HCT116 (cell line): ENCODE measurements at regions not wholly inside any gene's neighbourhood (a gene's known extent, or its start where the extent isn't known, plus 50 kb on each side); places are given as distances from the start of the nearest gene placed in this dataset.

Experiments used
- ATAC-seq: fragments of 200-7000 bp; cut with Tn5 transposase; 2 replicates; pipeline ENCODE4 v1.9.1; 2020; ENCODE audit warnings: mild to moderate bottlenecking, moderate library complexity
- BruUV-seq: library from RNA; stranded (reverse); fragments of 400-500 nt; replicated peaks from 2 replicates; lab custom pipeline; 2021; lab: Mats Ljungman, UMichigan
- CTCF ChIA-PET: fragments of 300-600 bp; sonication (Branson Sonifier 250); formaldehyde crosslinking; loops from one replicate; lab custom pipeline; 2021; ENCODE audit warnings: antibody characterized with exemption; lab: Charles Lee
- POLR2A ChIA-PET: fragments of 300-600, 350-600 bp; sonication (Branson Sonifier 250); formaldehyde crosslinking; loops from one replicate; lab custom pipeline; 2021; ENCODE audit warnings: antibody characterized with exemption; lab: Charles Lee
- RAD21 ChIA-PET, 2 experiments: fragments of 300-600 bp; sonication (Branson Sonifier 250); formaldehyde crosslinking; loops; one replicate each; lab custom pipeline; 2023; ENCODE audit warnings: low total read pairs in 2 of 2; ENCODE audit not compliant: uncharacterized antibody in 2 of 2, unreplicated experiment in 2 of 2, low non-redundant PET in 1 of 2; lab: Charles Lee
- DNase-seq: peaks from one replicate; pipeline ENCODE4 v3.0.0-alpha.2; 2010; ENCODE audit warnings: low read depth, low spot score
- H2AFZ ChIP-seq: fragments of 200-600 bp; shearing (Covaris generic), sonication (generic); 2 replicates; pipeline ENCODE4 v1.6.1; 2017; ENCODE audit warnings: low read depth, mixed run types, mixed read lengths, antibody characterized with exemption, low read length; ENCODE audit not compliant: poor library complexity, severe bottlenecking
- H3K27ac ChIP-seq: 2 replicates; pipeline ENCODE4 v1.5.1; 2012; ENCODE audit warnings: low read depth, low read length
- H3K27me3 ChIP-seq: fragments of 200-600 bp; sonication (generic); 2 replicates; pipeline ENCODE4 v1.6.1; 2016; ENCODE audit warnings: mixed run types, low read length, mixed read lengths; ENCODE audit not compliant: insufficient read depth
- H3K36me3 ChIP-seq, 2 experiments: fragments of 200-500 bp in 1 of 2; fragments of 200-600 bp in 1 of 2; sonication (Bioruptor generic) in 1 of 2; sonication (generic) in 1 of 2; 2 replicates each; pipeline versions ENCODE4 v1.5.1 to v1.6.1; 2014 to 2016; ENCODE audit warnings: low read length in 2 of 2, inconsistent platforms in 1 of 2, mixed read lengths in 1 of 2, mixed run types in 1 of 2; ENCODE audit not compliant: insufficient read depth in 2 of 2, control insufficient read depth in 1 of 2
- H3K4me1 ChIP-seq, 2 experiments: fragments of 200-600 bp in 1 of 2; sonication (generic) in 1 of 2; 2 replicates each; pipeline versions ENCODE4 v1.5.1 to v1.6.1; 2012 to 2017; ENCODE audit warnings: low read length in 2 of 2, inconsistent platforms in 1 of 2, mild to moderate bottlenecking in 1 of 2, mixed read lengths in 1 of 2, mixed run types in 1 of 2, moderate library complexity in 1 of 2; ENCODE audit not compliant: insufficient read depth in 2 of 2, control insufficient read depth in 1 of 2
- H3K4me2 ChIP-seq: fragments of 200-600 bp; sonication (generic); 2 replicates; pipeline ENCODE4 v1.6.1; 2017; ENCODE audit warnings: mixed run types, low read length, mixed read lengths
- H3K4me3 ChIP-seq, 2 experiments: fragments of 200-600 bp in 1 of 2; sonication (generic) in 1 of 2; replicated peaks in 1 of 2; 2 replicates each; pipeline ENCODE4 v1.5.1; 2011 to 2016; ENCODE audit warnings: low read length in 2 of 2, control low read depth in 1 of 2, low read depth in 1 of 2, mild to moderate bottlenecking in 1 of 2, mixed read lengths in 1 of 2, mixed run types in 1 of 2
- H3K79me2 ChIP-seq: fragments of 200-600 bp; sonication (generic); 2 replicates; pipeline ENCODE4 v1.6.1; 2017; ENCODE audit warnings: mild to moderate bottlenecking, mixed run types, low read length, moderate library complexity, mixed read lengths; ENCODE audit not compliant: insufficient read depth
- H3K9ac ChIP-seq: fragments of 200-600 bp; sonication (generic); 2 replicates; pipeline ENCODE4 v1.6.1; 2016; ENCODE audit warnings: low read length, mixed read lengths
- H3K9me2 ChIP-seq: fragments of 200-600 bp; sonication (generic), shearing (Covaris generic); 2 replicates; pipeline ENCODE4 v1.6.1; 2017; ENCODE audit warnings: mixed run types, mild to moderate bottlenecking, moderate library complexity; ENCODE audit not compliant: insufficient read depth
- H3K9me3 ChIP-seq, 2 experiments: fragments of 200-500 bp in 1 of 2; fragments of 200-600 bp in 1 of 2; sonication (Bioruptor generic) in 1 of 2; sonication (generic) in 1 of 2; 2 replicates each; pipeline ENCODE4 v1.6.1; 2014 to 2017; ENCODE audit warnings: low read length in 2 of 2, mixed read lengths in 2 of 2, inconsistent platforms in 1 of 2, low read depth in 1 of 2, mild to moderate bottlenecking in 1 of 2, mixed run types in 1 of 2, moderate library complexity in 1 of 2; ENCODE audit not compliant: control insufficient read depth in 1 of 2, insufficient read depth in 1 of 2
- H4K20me1 ChIP-seq: fragments of 200-600 bp; sonication (generic), shearing (Covaris generic); 2 replicates; pipeline ENCODE4 v1.6.1; 2017; ENCODE audit warnings: mixed run types, mild to moderate bottlenecking, moderate library complexity; ENCODE audit not compliant: insufficient read depth
- CBX3 ChIP-seq: IDR thresholded peaks from 2 replicates; pipeline ENCODE4 v1.6.1; 2012; ENCODE audit warnings: low read depth
- CTCF ChIP-seq, 3 experiments: fragments of 200-600 bp in 1 of 3; sonication (generic) in 1 of 3; IDR thresholded peaks in 2 of 3; conservative IDR thresholded peaks in 1 of 3; 2 replicates each; pipeline ENCODE4 v1.5.1; 2012 to 2017; ENCODE audit warnings: low read depth in 2 of 3, low read length in 2 of 3, antibody characterized with exemption in 1 of 3, borderline replicate concordance in 1 of 3, control low read depth in 1 of 3, mild to moderate bottlenecking in 1 of 3, mixed read lengths in 1 of 3, mixed run types in 1 of 3, moderate library complexity in 1 of 3; ENCODE audit not compliant: insufficient read depth in 1 of 3
- EGR1 ChIP-seq: IDR thresholded peaks from 2 replicates; pipeline ENCODE4 v1.6.1; 2012; ENCODE audit warnings: low read depth
- ELF1 ChIP-seq: IDR thresholded peaks from 2 replicates; pipeline ENCODE4 v1.6.1; 2012; ENCODE audit warnings: low read depth, borderline replicate concordance
- EZH2 ChIP-seq: fragments of 200-600 bp; sonication (generic); IDR thresholded peaks from 2 replicates; pipeline ENCODE4 v1.6.1; 2017; ENCODE audit warnings: antibody characterized with exemption, mixed run types
- EZH2phosphoT487 ChIP-seq: fragments of 200-600 bp; IDR thresholded peaks from 2 replicates; pipeline ENCODE4 v1.6.1; 2018; ENCODE audit warnings: antibody characterized with exemption, borderline replicate concordance
- FOSL1 ChIP-seq: IDR thresholded peaks from 2 replicates; pipeline ENCODE4 v1.6.1; 2012; ENCODE audit warnings: low read depth
- JUND ChIP-seq: IDR thresholded peaks from 2 replicates; pipeline ENCODE4 v1.6.1; 2012
- POLR2A ChIP-seq: IDR thresholded peaks from 2 replicates; pipeline ENCODE4 v1.7.0; 2011; ENCODE audit warnings: borderline replicate concordance; ENCODE audit not compliant: insufficient read depth, insufficient read length; ENCODE audit errors: extremely low read depth
- POLR2AphosphoS5 ChIP-seq: IDR thresholded peaks from 2 replicates; pipeline ENCODE4 v1.6.1; 2011; ENCODE audit warnings: mild to moderate bottlenecking, low read depth, low read length, moderate library complexity
- RAD21 ChIP-seq: IDR thresholded peaks from 2 replicates; pipeline ENCODE4 v1.6.1; 2012; ENCODE audit warnings: low read depth, mild to moderate bottlenecking
- SIN3A ChIP-seq: IDR thresholded peaks from 2 replicates; pipeline ENCODE4 v1.6.1; 2012; ENCODE audit warnings: low read depth
- SRF ChIP-seq: IDR thresholded peaks from 2 replicates; pipeline ENCODE4 v1.6.1; 2012; ENCODE audit warnings: low read depth
- TCF7L2 ChIP-seq: IDR thresholded peaks from 2 replicates; pipeline ENCODE4 v1.7.0; 2011; ENCODE audit warnings: borderline replicate concordance, inconsistent platforms; ENCODE audit not compliant: insufficient read depth, insufficient read length; ENCODE audit errors: extremely low read depth
- YY1 ChIP-seq: IDR thresholded peaks from 2 replicates; pipeline ENCODE4 v1.6.1; 2011; ENCODE audit warnings: low read length, low read depth, moderate library complexity, mild to moderate bottlenecking; ENCODE audit not compliant: insufficient replicate concordance; ENCODE audit errors: extremely low read depth
- ZFX ChIP-seq: fragments of 450-650 bp; IDR thresholded peaks from 2 replicates; pipeline ENCODE4 v1.6.1; 2017
- intact Hi-C: fragments of 100-400 bp; cut with micrococcal nuclease; formaldehyde crosslinking; loops from 2 replicates; pipeline ENCODE4 v1.10.0; 2022
- TF ChIP-seq, protein P1 (sequence below): IDR thresholded peaks from 2 replicates; pipeline ENCODE4 v1.6.1; 2012; ENCODE audit warnings: low read depth
- TF ChIP-seq, protein P2 (sequence below): IDR thresholded peaks from 2 replicates; pipeline ENCODE4 v1.6.1; 2011; ENCODE audit warnings: mild to moderate bottlenecking, low read length, moderate library complexity; ENCODE audit not compliant: insufficient replicate concordance; ENCODE audit errors: extremely low read depth
- TF ChIP-seq, protein P3 (sequence below): IDR thresholded peaks from 2 replicates; pipeline ENCODE4 v1.6.1; 2012

GRCh38 chr2:177053038-177053437 lies 159.6 kb upstream of the HNRNPA3 start:
- Histone ChIP-seq H3K4me1 (no peaks in the 10 kb centered on the region), H3K27ac (no peak overlapping the region), H3K36me3 (no peaks in the 10 kb centered on the region), H3K9me3 (no peaks in the 10 kb centered on the region), H3K4me3 (no peak overlapping the region), H3K4me2 (no peak overlapping the region), H3K27me3 (peaks cover 37% of the 10 kb centered on the region), H3K9me2 (no peaks in the 10 kb centered on the region), H4K20me1 (no peaks in the 10 kb centered on the region), H2AFZ (no peak overlapping the region), H3K9ac (no peak overlapping the region), H3K79me2 (no peaks in the 10 kb centered on the region)
- BruUV-seq: no TSS peak
- TF ChIP-seq, protein P1, sequence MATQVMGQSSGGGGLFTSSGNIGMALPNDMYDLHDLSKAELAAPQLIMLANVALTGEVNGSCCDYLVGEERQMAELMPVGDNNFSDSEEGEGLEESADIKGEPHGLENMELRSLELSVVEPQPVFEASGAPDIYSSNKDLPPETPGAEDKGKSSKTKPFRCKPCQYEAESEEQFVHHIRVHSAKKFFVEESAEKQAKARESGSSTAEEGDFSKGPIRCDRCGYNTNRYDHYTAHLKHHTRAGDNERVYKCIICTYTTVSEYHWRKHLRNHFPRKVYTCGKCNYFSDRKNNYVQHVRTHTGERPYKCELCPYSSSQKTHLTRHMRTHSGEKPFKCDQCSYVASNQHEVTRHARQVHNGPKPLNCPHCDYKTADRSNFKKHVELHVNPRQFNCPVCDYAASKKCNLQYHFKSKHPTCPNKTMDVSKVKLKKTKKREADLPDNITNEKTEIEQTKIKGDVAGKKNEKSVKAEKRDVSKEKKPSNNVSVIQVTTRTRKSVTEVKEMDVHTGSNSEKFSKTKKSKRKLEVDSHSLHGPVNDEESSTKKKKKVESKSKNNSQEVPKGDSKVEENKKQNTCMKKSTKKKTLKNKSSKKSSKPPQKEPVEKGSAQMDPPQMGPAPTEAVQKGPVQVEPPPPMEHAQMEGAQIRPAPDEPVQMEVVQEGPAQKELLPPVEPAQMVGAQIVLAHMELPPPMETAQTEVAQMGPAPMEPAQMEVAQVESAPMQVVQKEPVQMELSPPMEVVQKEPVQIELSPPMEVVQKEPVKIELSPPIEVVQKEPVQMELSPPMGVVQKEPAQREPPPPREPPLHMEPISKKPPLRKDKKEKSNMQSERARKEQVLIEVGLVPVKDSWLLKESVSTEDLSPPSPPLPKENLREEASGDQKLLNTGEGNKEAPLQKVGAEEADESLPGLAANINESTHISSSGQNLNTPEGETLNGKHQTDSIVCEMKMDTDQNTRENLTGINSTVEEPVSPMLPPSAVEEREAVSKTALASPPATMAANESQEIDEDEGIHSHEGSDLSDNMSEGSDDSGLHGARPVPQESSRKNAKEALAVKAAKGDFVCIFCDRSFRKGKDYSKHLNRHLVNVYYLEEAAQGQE: no peak
- TF ChIP-seq RAD21 (no peak), CBX3 (no peak), EGR1 (no peak), SRF (no peak), POLR2AphosphoS5 (no peak), POLR2A (no peak), JUND (no peak), EZH2phosphoT487 (no peak), TCF7L2 (no peak), SIN3A (no peak), ELF1 (no peak), ZFX (no peak), EZH2 (no peak), YY1 (no peak), FOSL1 (no peak), CTCF (IDR thresholded peaks at IDR 0.05 in 2 of 3, conservative IDR thresholded peaks at IDR 0.05 in 1 of 3; ENCODE audit: borderline replicate concordance in 1 of 3, insufficient read depth in 1 of 3, low read depth in 2 of 3, low read length in 2 of 3) (no peak)
- TF ChIP-seq, protein P2, sequence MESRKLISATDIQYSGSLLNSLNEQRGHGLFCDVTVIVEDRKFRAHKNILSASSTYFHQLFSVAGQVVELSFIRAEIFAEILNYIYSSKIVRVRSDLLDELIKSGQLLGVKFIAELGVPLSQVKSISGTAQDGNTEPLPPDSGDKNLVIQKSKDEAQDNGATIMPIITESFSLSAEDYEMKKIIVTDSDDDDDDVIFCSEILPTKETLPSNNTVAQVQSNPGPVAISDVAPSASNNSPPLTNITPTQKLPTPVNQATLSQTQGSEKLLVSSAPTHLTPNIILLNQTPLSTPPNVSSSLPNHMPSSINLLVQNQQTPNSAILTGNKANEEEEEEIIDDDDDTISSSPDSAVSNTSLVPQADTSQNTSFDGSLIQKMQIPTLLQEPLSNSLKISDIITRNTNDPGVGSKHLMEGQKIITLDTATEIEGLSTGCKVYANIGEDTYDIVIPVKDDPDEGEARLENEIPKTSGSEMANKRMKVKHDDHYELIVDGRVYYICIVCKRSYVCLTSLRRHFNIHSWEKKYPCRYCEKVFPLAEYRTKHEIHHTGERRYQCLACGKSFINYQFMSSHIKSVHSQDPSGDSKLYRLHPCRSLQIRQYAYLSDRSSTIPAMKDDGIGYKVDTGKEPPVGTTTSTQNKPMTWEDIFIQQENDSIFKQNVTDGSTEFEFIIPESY: no peak
- TF ChIP-seq, protein P3, sequence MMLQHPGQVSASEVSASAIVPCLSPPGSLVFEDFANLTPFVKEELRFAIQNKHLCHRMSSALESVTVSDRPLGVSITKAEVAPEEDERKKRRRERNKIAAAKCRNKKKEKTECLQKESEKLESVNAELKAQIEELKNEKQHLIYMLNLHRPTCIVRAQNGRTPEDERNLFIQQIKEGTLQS: no peak
- no peak for ATAC-seq
- CTCF ChIA-PET: no interaction called here
- RAD21 ChIA-PET: interaction anchor here in 1 of 2 experiments (0.7 kb wide), 1 partner anchor 169 kb away, joined by 3 read pairs; no protein-coding TSS in a partner anchor
- no peak for DNase-seq
- POLR2A ChIA-PET: no interaction called here
- intact Hi-C loops: no loop called here
